CD4-positive, alpha-beta memory T cell (primary cell): ENCODE measurements at regions not wholly inside any gene's neighbourhood (a gene's known extent, or its start where the extent isn't known, plus 50 kb on each side); places are given as distances from the start of the nearest gene placed in this dataset.

Experiments used
- CTCF ChIA-PET: fragments of 350-600 bp; sonication (Branson Sonifier 250); formaldehyde crosslinking; loops from one replicate; lab custom pipeline; 2021; ENCODE audit warnings: inconsistent platforms; ENCODE audit not compliant: partially characterized antibody; lab: Charles Lee
- POLR2A ChIA-PET: fragments of 350-600 bp; sonication (Branson Sonifier 250); formaldehyde crosslinking; loops from one replicate; lab custom pipeline; 2021; ENCODE audit not compliant: partially characterized antibody; lab: Charles Lee
- DNase-seq, 5 donors: peaks; one replicate each; pipeline versions ENCODE4 v3.0.0 to v3.0.0-alpha.2; 2020 to 2022; ENCODE audit warnings: mixed read lengths in 1 of 5
- H3K27ac ChIP-seq: one replicate; pipeline ENCODE4 v1.7.0; 2013; ENCODE audit warnings: low read depth, low read length
- H3K27me3 ChIP-seq: 2 replicates; pipeline ENCODE4 v1.7.0; 2013; ENCODE audit warnings: mild to moderate bottlenecking, low read length, moderate library complexity; ENCODE audit not compliant: insufficient read depth
- H3K36me3 ChIP-seq: 2 replicates; pipeline ENCODE4 v1.7.0; 2013; ENCODE audit warnings: mild to moderate bottlenecking, low read length, moderate library complexity; ENCODE audit not compliant: insufficient read depth
- H3K4me1 ChIP-seq: 2 replicates; pipeline ENCODE4 v1.7.0; 2013; ENCODE audit warnings: mild to moderate bottlenecking, low read length, moderate library complexity; ENCODE audit not compliant: insufficient read depth
- H3K4me3 ChIP-seq, 2 donors: one replicate each; pipeline ENCODE4 v1.7.0; 2013; ENCODE audit warnings: low read length in 2 of 2, mild to moderate bottlenecking in 1 of 2
- H3K9me3 ChIP-seq, 2 donors: one replicate each; pipeline ENCODE4 v1.7.0; 2013; ENCODE audit warnings: low read length in 2 of 2, control low read depth in 1 of 2; ENCODE audit not compliant: control insufficient read depth in 1 of 2
- H3K27ac Mint-ChIP-seq, 7 donors: one replicate each; pipeline ENCODE4 v1.8.0; 2020 to 2021; ENCODE audit warnings: mixed read lengths in 7 of 7, mild to moderate bottlenecking in 6 of 7, inconsistent platforms in 3 of 7, moderate library complexity in 3 of 7
- H3K27me3 Mint-ChIP-seq, 2 donors: one replicate each; pipeline ENCODE4 v1.8.0; 2020 to 2021; ENCODE audit warnings: mixed read lengths in 2 of 2
- H3K36me3 Mint-ChIP-seq, 2 donors: one replicate each; pipeline ENCODE4 v1.8.0; 2020 to 2021; ENCODE audit warnings: mixed read lengths in 2 of 2, inconsistent platforms in 1 of 2, mild to moderate bottlenecking in 1 of 2
- H3K4me1 Mint-ChIP-seq, 4 donors: one replicate each; pipeline ENCODE4 v1.8.0; 2020 to 2021; ENCODE audit warnings: mixed read lengths in 4 of 4, mild to moderate bottlenecking in 1 of 4
- H3K4me3 Mint-ChIP-seq, 8 donors: one replicate each; pipeline ENCODE4 v1.8.0; 2020 to 2021; ENCODE audit warnings: mixed read lengths in 8 of 8, mild to moderate bottlenecking in 7 of 8, moderate library complexity in 6 of 8, inconsistent platforms in 3 of 8
- H3K9me3 Mint-ChIP-seq, 8 donors: one replicate each; pipeline ENCODE4 v1.8.0; 2020 to 2021; ENCODE audit warnings: mixed read lengths in 8 of 8, mild to moderate bottlenecking in 5 of 8, inconsistent platforms in 3 of 8, moderate library complexity in 1 of 8
- intact Hi-C: fragments of 100-400 bp; cut with micrococcal nuclease; formaldehyde crosslinking; loops from one replicate; pipeline ENCODE4 v1.15.1; 2023

- Histone ChIP-seq H3K27ac (no peak overlapping the region), H3K9me3 (no peaks in the 10 kb centered on the region), H3K36me3 (no peaks in the 10 kb centered on the region), H3K4me3 (no peak overlapping the region), H3K27me3 (no peaks in the 10 kb centered on the region), H3K4me1 (no peaks in the 10 kb centered on the region)
- Mint-ChIP-seq H3K4me3 (no peak overlapping the region), H3K4me1 (no peaks in the 10 kb centered on the region), H3K27me3 (no peaks in the 10 kb centered on the region), H3K36me3 (no peaks in the 10 kb centered on the region), H3K27ac (no peak overlapping the region), H3K9me3 (peaks cover 0 to 2% (median 0%) of the 10 kb centered on the region in 8 donors)
- CTCF ChIA-PET = no interaction called here
- DNase-seq = no peak
- POLR2A ChIA-PET = no interaction called here
- intact Hi-C loops = no loop called here
Observed at GRCh38 chr6:164098857-164099267, 684.3 kb downstream of the QKI start.

GRCh38 chr6:164097551-164098398 lies 683.3 kb downstream of the QKI start:
- ChIA-PET POLR2A (no interaction called here), CTCF (no interaction called here)
- Mint-ChIP-seq H3K4me1 (no peaks in the 10 kb centered on the region), H3K36me3 (no peaks in the 10 kb centered on the region), H3K27ac (no peak overlapping the region), H3K4me3 (peak overlapping the region in 1 of 8 donors; percentile 12), H3K27me3 (no peaks in the 10 kb centered on the region), H3K9me3 (peaks cover 0 to 2% (median 0%) of the 10 kb centered on the region in 8 donors)
- Histone ChIP-seq H3K27ac (no peak overlapping the region), H3K36me3 (no peaks in the 10 kb centered on the region), H3K9me3 (no peaks in the 10 kb centered on the region), H3K27me3 (no peaks in the 10 kb centered on the region), H3K4me1 (no peaks in the 10 kb centered on the region), H3K4me3 (no peak overlapping the region)
- DNase-seq = no peak
- intact Hi-C loops = no loop called here

GRCh38 chr6:164097056-164097455 lies 682.5 kb downstream of the QKI start:
- no peaks in the 10 kb centered on the region for H3K36me3 Mint-ChIP-seq
- ChIA-PET POLR2A (no interaction called here), CTCF (no interaction called here)
- no peak overlapping the region for H3K4me3 Mint-ChIP-seq
- Histone ChIP-seq H3K4me1 (no peaks in the 10 kb centered on the region), H3K4me3 (no peak overlapping the region), H3K27ac (no peak overlapping the region), H3K27me3 (no peaks in the 10 kb centered on the region), H3K9me3 (no peaks in the 10 kb centered on the region), H3K36me3 (no peaks in the 10 kb centered on the region)
- H3K27me3 Mint-ChIP-seq = no peaks in the 10 kb centered on the region
- no peak for DNase-seq
- peaks cover 0 to 2% (median 0%) of the 10 kb centered on the region in 8 donors for H3K9me3 Mint-ChIP-seq
- intact Hi-C loops = no loop called here
- no peaks in the 10 kb centered on the region for H3K4me1 Mint-ChIP-seq
- H3K27ac Mint-ChIP-seq = no peak overlapping the region

DNA sequence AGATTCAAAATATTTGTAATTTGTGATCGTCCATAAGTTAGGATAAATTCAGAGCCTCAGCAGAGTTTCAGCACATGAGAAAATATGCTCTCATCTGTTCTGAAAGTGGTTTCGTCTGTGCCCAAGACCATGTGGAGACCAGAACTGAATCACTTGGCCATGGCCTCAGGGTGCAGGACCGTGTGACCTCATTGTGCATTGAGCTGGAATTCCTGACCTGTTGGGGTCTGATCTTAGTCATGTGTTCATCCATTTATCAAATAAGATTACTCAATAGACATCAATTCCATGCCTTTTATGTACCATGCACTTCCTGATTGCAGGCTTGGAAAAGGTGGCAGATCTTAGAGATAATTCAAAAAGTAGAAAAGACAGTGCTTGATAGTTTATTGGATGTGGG lies 680.5 kb downstream of the QKI start:
- ChIA-PET CTCF (no interaction called here), POLR2A (no interaction called here)
- Mint-ChIP-seq H3K4me1 (no peaks in the 10 kb centered on the region), H3K36me3 (no peaks in the 10 kb centered on the region), H3K27me3 (peaks cover 0 to 3% of the 10 kb centered on the region in 2 donors), H3K27ac (no peak overlapping the region), H3K4me3 (no peak overlapping the region), H3K9me3 (peaks cover 0 to 3% (median 1%) of the 10 kb centered on the region in 8 donors)
- intact Hi-C loops = no loop called here
- no peak for DNase-seq
- H3K9me3 ChIP-seq = no peaks in the 10 kb centered on the region
- H3K4me1 ChIP-seq = no peaks in the 10 kb centered on the region
- no peaks in the 10 kb centered on the region for H3K36me3 ChIP-seq
- H3K27ac ChIP-seq = no peak overlapping the region
- no peaks in the 10 kb centered on the region for H3K27me3 ChIP-seq
- no peak overlapping the region for H3K4me3 ChIP-seq

GRCh38 chr6:164087870-164088269 lies 673.4 kb downstream of the QKI start:
- Mint-ChIP-seq H3K36me3 (no peaks in the 10 kb centered on the region), H3K4me1 (peaks cover 0 to 8% (median 0%) of the 10 kb centered on the region in 4 donors), H3K9me3 (peaks cover 0 to 4% (median 0%) of the 10 kb centered on the region in 8 donors), H3K4me3 (no peak overlapping the region), H3K27ac (no peak overlapping the region), H3K27me3 (peaks cover 1 to 3% of the 10 kb centered on the region in 2 donors)
- ChIA-PET POLR2A (no interaction called here), CTCF (no interaction called here)
- no peaks in the 10 kb centered on the region for H3K36me3 ChIP-seq
- DNase-seq = no peak
- H3K27ac ChIP-seq = no peak overlapping the region
- no peaks in the 10 kb centered on the region for H3K4me1 ChIP-seq
- H3K4me3 ChIP-seq = no peak overlapping the region
- intact Hi-C loops = no loop called here
- no peaks in the 10 kb centered on the region for H3K27me3 ChIP-seq
- no peaks in the 10 kb centered on the region for H3K9me3 ChIP-seq

DNA sequence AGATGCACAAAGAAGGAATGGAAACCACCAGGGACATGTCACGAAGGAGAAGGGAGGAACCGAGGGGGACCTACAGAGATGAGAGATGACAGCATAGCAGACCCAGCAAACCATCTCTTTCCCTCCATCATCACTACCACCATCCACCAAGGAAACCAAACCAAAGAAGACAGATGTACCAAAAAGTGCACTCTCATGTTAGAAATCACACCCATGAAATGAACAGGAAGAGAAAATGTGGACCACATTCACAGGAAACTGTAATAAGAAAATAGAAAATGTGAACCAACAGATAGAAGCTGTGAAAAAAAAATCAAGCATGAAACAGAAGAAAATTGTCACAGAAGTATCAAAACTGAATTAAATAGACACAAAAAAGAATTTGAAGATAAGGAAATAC lies 672.7 kb downstream of the QKI start:
- no peaks in the 10 kb centered on the region for H3K36me3 ChIP-seq
- no peak overlapping the region for H3K27ac Mint-ChIP-seq
- intact Hi-C loops = no loop called here
- H3K27me3 Mint-ChIP-seq = peaks cover 1 to 3% of the 10 kb centered on the region in 2 donors
- no peak overlapping the region for H3K4me3 Mint-ChIP-seq
- H3K9me3 Mint-ChIP-seq = peaks cover 0 to 5% (median 0%) of the 10 kb centered on the region in 8 donors
- no peaks in the 10 kb centered on the region for H3K4me1 ChIP-seq
- CTCF ChIA-PET = no interaction called here
- H3K27ac ChIP-seq = no peak overlapping the region
- no peak for DNase-seq
- POLR2A ChIA-PET = no interaction called here
- H3K4me1 Mint-ChIP-seq = peaks cover 0 to 8% (median 0%) of the 10 kb centered on the region in 4 donors
- H3K36me3 Mint-ChIP-seq = no peaks in the 10 kb centered on the region
- no peaks in the 10 kb centered on the region for H3K27me3 ChIP-seq
- no peak overlapping the region for H3K4me3 ChIP-seq
- no peaks in the 10 kb centered on the region for H3K9me3 ChIP-seq

DNA sequence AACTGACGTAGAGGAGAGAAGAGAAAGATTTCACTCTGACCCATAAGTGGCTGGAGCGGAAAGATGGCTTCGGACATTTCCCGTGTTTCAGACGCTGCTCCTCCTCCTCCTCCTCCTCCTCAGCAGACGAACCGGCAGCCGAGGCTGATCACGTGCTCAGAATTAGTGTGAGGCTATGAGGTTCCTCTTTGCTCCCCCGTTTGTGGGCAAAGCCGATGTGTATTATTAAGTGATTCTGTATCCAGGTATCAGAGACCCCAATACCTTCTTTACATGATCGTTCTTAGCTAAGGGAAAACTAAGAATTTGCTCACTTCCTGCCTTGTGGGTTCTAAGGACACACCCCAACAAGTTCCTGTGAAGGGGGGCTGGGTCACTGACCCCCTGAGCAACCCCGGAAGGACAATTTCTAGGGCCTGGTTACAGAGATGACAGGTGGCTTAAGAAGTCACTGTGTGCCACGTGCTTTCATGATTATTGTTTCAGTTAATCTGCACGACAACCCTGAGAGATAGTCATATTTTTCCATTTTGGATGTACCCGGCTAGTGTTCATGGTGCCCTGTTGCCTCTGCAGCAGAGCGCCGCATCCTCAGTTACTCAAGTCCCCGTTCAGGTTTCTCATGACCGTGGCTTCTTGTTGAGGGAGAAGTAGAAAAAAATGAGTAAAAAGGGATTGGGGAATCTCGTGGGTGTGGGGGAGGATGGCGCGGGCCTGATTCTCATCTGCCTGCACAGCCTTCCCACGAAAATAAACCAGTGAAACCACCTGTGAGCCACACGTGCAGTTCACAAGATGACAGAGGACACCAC lies 671.8 kb downstream of the QKI start:
- no peak overlapping the region for H3K4me3 ChIP-seq
- no peak overlapping the region for H3K27ac ChIP-seq
- Mint-ChIP-seq H3K27me3 (peaks cover 1 to 3% of the 10 kb centered on the region in 2 donors), H3K4me1 (peaks cover 0 to 8% (median 0%) of the 10 kb centered on the region in 4 donors), H3K9me3 (peaks cover 0 to 7% (median 0%) of the 10 kb centered on the region in 8 donors), H3K4me3 (peak overlapping the region in 2 of 8 donors; percentile 20 to 59), H3K36me3 (no peaks in the 10 kb centered on the region), H3K27ac (no peak overlapping the region)
- DNase-seq = no peak
- no peaks in the 10 kb centered on the region for H3K27me3 ChIP-seq
- ChIA-PET CTCF (no interaction called here), POLR2A (no interaction called here)
- intact Hi-C loops = no loop called here
- no peaks in the 10 kb centered on the region for H3K4me1 ChIP-seq
- no peaks in the 10 kb centered on the region for H3K36me3 ChIP-seq
- H3K9me3 ChIP-seq = no peaks in the 10 kb centered on the region
